Brain pericyte (primary cell): ENCODE measurements at regions not wholly inside any gene's neighbourhood (a gene's known extent, or its start where the extent isn't known, plus 50 kb on each side); places are given as distances from the start of the nearest gene placed in this dataset.
"Not testable (repeated sequence)": the region's sequence is repeated elsewhere in the genome, so short reads cannot be mapped to it uniquely, and the experiment has no call there.

Source experiments
- DNase-seq: peaks from one replicate; pipeline ENCODE4 v3.0.0-alpha.2; 2012; ENCODE audit warnings: low read depth, low spot score

DNA sequence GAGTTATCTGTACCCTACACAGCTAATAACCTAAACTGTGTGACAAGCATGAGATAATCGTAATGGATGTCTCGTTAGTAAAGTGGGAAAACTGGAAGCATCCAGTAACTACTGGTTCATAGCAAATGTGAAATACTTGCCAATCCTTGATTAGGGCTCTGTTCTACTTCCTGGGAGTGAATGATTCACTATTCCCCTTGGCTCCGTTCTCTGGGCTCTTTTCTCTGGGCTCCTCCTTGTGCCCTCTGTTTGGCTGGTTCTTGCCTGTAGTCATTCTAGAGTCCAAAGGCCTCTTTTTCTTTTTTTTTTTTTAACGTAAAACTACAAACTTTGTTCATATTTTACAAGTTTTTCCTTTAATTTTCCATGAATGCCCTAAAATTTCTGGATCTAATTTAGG, 465.8 kb upstream of the PLXNA2 start:
- no peak for DNase-seq

DNA sequence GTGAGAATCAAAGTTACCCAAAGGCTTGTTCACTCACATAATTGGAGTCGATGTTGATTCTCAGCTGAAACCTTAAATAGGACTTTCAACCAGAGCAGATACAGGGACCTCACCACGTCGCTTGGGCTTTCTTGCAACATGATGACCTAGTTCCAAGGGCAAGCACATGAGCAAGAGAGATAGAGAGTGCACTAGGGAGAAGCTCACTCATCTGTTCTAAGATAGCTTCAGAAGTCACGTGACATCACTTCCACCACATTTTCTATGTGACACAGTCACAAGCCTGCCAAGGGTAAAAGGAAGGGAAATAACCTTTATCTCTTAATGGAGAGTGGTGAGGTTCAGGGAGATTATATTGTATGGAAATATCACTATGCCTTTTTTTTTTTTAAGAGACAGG, 470.1 kb upstream of the PLXNA2 start:
- no peak for DNase-seq

DNA sequence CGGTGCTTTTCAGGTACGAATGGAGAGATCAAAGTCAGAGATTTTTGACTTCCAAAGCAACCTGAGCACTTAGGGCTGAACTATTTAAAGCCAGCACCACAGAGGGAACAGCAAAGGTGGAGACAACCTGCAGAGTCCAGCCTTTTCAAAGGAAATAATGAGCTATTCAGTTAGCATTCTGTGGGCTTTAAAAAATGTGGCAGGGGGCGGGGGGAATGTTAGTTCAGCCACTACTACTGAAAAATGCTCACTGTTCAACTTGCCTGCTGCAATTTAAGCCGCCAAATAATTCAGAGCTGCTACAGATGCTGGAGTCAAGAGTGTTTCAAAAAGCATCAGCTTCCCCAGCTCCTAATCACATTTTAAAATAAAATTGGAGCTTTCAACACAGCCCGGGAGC, 473.3 kb upstream of the PLXNA2 start:
- DNase-seq = no peak

DNA sequence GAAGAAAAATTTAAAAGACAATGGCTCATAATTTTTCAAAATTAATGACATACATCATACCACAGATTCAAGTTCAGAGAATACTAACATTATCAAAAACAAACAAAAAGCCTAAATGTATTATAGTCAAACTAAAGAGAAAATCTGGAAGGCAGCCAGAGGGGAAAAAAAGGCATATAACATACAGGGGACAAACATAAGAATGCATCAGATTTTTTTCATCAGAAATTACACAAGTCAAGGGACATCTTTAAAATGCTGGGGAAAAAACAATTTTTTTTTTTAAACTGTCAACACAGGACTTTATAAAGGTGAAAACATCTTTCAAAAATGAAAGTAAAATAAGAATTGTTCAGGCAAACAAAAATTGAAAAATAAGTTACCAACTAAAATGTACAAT, 478.4 kb upstream of the PLXNA2 start:
- DNase-seq = no peak

DNA sequence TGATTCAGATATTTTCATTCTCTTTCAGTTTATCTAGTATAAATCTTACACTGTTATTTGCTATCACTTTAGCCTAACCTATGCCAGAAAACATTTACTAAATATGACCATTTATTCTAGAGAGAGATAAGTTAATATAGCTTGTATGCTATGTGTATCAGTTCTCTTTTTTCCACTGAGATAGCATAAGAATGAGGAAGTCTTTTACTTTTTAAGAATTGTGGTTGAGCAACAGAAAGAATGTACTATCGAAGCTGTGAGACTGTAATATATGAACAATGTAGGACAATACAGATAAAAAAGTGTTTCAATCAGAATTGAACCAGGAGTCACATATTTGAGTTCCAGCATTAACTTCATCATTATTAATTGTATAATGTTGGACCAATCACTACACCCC, 479.9 kb upstream of the PLXNA2 start:
- DNase-seq = no peak

DNA sequence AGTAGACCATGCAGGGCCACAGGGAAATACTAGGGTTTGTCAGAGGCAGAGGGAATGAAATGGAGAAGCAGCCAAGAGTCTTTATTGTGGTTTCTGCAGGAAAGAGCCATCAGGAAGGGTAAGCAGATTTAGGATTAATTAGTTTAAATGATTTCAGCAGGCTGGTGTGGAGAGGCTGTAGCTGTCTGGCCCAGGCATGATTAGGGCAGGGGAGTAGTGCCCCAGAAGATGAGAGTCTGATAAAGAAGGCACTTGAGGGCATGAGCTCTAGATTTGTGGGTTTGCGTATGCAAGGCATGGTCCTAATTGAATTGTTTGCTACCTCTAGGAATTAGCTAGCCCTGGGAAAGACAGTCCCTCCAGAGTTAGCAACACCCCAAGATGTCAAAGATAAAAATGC, 484.6 kb upstream of the PLXNA2 start:
- no peak for DNase-seq

DNA sequence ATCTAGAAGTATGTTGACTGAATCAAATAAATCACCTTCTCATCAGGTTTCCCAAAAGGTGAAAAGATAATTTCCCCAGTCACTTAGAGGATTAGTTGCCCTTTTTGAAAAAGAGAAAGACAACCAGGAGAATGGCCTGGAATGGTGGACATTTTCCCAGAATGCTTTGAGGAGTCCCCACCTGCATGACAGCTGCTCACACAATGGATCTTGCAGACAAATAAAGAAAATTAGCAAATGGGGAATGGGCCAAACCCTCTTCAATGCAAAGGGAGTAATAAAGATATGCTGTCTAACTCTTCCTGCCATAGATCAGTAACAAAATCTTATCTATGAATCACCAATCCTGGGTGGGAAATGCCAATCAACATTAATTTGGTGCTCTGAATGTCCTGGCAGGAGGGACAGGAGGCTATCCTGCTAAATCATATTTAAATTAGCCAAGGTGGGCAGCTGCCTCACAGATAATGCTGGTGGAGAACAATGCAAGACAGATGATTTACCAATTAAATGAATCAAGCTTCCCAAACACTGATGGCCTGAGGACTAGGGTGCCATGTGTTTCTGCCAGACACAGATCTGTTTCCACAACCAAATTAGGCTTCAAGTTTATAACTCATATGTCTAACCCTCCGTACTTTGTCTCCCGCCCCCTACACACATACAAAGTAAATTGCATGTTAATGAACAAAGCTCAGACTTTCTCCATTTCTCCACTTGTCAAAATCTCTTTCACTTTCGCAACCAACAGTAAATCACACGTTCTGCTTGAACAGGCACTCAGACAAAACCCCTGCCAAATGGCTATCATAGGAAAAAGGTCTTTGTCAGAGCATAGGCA, 488.0 kb upstream of the PLXNA2 start:
- DNase-seq = no peak

DNA sequence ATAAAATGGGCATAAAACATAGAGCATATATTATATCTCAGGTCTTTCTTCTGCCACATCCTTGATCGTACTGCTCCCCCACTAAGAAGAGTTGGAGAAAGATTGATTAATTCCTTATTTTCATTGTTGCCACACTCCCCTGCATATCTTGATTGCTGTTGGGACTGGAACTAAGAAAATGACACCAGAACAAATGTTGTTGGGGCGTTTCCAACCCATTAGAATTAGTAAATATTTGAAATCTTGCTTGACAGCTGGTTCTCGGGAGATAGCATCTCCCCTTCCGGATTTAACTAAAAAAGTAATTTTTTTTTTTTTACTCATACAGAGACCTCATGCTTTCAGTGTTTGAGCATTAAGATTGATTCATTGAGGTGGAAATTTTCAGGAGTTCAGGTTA, 493.0 kb upstream of the PLXNA2 start:
- no peak for DNase-seq

DNA sequence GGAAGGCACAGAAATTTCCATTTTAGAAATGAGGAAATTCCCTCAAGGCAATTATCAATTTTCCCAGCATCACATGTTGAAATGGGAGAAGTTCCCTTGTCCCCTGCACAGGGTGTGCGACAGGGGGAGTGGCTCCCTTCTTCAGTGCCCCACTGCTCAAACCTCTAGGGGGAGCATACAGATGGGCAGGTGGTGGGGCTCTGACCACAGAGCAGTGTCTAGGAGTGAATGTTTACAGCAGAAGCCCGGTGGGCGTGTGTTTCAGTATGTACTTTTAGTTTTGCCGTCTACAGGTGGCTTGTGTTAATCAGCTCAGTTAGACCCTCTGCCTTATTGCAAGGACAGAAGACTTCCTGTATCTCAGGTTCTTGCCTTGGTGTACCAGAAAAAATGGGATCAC, 493.7 kb upstream of the PLXNA2 start:
- no peak for DNase-seq

DNA sequence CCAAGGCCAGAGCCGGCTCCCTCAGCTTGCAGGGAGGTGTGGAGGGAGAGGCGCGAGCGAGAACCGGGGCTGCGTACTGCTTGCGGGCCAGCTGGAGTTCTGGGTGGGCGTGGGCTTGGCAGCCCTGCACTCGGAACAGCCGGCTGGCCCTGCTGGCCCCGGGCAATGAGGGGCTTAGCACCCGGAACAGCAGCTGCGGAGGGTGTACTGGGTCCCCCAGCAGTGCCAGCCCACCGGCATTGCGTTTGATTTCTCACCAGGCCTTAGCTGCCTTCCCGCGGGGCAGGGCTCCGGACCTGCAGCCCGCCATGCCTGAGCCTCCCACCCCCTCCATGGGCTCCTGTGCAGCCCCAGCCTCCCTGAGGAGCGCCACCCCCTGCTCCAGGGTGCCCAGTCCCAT, 495.5 kb upstream of the PLXNA2 start:
- DNase-seq = not testable (repeated sequence)

DNA sequence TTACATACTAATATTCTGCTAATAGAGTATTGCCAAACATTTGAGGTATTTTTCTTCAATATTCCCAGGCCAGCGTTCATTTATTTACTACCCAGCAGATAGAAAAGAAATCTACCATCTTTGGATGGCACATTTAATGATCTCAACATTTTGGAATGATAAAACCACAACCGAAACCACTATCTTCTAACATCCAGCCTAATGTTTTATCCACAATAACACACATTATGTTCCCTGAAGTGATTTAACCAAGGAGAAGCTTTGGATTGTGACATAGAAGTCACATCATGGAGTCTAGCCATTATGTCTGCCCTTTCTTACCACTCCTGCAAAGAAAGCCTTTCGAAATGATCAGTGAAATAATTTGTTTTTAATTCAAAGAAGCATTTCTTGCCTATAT, 497.1 kb upstream of the PLXNA2 start:
- no peak for DNase-seq

DNA sequence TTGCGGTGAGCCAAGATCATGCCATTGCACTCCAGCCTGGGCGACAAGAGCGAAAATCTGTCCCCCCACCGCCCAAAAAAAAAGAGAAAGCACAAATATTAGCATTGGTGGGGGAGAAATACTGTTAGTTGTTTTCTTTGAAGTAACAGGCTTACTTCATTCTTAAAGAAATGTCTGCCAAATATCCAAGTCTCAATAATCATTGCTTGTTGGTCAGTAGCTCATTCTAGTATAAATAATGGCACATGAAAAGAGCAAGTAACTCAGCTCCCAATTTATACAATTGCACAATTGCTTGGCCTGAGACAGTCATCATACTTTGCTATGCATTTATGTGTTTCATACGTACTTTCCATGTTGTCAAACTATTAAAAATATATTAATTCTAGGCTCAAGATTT, 499.2 kb upstream of the PLXNA2 start:
- no peak for DNase-seq

DNA sequence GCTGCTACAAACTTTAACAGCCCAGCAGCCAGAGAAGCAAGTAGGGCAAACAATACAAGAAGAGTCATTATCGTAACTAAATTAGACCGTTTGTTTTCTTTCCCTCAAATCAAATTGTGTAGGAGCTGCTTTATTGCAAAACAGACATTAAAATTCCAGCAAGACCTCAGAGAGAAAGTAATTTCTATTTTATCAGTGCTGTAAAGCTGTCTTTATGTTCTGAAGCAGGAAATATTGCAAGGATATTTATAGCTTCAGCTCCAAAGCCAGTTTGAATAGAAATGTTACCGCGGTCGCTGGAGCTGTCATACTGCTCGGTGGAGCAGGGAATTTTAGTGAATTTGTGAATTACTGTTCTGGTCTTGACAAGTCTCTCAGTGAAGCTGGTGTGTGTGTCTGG, 503.8 kb upstream of the PLXNA2 start:
- no peak for DNase-seq

DNA sequence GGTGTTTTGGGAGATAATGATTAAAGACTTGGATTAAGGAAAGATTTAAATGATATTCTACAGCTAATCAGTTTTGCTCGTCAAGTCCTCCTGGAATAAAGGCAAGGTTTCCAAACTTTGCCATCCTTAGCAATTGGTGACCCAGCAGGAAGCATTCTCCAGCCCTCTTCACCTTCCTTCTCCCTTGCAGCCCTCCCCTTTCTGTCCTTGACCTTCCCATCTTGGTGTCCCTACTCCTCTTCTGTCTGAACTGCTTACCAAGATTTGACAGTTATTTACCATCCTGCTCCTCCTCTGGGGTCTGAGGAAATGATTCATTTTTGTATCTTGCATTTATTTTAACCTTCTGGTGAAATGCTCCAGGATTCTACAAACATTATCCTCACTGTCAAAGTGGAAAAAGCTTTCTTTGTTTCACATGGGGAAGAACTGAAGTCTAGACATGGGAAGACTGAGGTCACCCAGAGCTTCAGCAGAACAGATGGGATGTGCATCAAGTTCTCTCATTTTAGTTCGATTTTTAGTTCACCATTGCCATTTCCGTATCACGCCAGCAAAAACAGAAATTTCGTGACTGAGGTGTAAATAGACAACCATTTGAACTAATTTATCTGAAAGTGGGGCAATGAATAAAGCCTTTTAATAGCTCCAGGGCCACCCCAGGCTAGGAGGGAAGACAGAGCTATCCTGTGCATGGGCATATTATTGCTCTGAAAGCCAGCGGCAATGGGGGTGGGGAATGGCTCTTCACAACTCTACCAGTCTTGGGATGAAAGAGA, 504.4 kb upstream of the PLXNA2 start:
- no peak for DNase-seq

DNA sequence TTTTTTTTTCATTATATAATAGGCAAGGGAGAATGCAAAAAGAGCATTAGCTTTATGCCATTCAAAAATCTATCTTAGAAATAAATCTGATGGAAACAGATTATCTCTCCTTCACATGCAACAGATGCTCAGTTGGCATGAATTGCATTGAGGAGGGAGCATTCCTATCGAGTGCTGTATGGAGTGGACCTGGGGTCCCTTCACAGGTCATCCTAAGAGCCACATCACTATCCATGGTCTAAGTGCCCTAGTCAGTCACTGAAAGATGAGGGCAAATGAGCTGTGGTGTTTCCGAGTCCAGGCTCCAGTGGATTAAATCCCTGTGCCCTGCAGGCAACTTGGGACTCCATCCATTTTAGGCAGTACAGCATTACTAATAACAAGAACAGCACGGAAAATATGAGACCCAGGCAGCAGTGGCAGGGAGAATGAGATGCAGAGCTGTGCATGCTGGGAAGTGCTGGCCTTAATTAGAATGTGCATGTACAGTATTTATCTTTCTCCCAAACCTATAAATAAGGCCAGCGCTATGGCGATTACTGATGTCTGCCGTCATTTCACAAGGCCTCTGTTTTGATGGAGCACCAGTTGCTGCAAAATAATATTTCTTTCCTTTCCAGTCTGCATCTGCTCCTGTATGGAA, 512.3 kb upstream of the PLXNA2 start:
- no peak for DNase-seq

DNA sequence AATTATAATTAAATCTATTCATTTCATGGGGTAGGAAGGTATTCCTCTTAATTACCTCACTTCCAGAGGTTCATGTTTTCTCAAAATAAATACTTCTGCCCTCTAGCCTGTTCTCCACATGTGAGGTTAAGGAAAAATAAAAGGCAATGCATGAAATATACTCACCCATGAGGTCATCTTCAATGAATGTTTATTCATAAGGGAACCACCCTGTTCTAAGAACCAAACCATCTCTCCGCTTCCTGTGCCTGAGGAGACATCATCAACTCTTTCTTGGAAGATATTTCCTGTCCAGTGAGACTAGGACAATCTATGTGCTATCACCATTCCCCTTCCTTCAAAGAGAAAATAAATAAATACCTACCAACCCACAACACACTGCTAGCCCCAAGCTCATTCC, 513.7 kb upstream of the PLXNA2 start:
- DNase-seq = no peak

DNA sequence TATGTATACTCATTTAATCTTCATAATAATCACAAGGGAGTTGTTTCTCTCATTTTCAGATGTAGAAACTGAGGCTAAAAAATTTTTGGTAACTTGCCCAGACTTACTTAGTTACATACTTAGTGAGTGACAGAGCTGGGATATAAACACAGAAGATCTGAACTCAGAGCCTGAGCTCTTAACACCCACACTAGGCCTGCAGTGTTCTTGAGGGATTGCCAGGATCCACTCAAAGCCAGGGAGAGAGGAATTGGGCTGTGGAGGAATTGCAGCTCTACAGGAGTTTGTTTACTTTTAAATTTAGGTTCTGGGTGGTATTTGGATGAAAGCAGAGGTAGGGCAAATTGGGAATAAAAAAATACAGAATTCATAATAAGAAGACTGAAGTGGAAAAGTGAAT, 515.1 kb upstream of the PLXNA2 start:
- DNase-seq = no peak

DNA sequence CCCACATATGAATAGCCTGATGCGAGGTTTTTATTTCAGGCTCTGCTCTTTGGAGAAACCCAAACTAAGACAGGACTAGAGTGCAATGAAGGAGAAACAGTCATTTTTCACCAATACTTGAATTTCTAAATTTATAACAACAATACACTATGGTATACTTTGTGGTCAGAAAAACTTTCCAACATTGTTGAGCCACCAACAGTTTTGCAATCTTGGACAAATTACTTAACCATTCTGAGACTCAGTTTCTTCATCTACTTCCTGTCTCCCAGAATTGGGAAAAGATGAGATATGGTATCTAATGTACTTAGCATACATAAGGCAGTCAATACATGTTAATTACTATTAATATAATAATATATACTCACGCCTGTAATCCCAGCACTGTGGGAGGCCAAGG, 519.8 kb upstream of the PLXNA2 start:
- DNase-seq = no peak

DNA sequence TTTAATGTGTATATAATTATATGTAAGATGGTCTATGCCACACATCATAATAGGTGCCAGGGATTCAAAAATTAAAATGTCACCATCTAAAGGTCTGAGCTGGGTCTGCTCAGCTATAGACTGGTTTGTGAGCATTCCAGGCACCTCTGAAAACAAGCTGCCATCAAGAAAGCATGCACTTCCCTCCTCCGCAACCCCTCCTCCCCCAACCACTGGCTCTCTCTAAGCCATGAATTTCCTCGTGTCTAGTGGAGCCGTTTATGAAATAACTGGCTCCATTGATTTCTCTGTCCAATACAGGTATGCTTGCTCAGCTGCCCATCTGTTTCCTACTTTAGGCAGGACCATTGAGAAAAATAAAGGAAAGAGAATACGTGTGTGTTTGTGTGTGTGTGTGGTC, 522.6 kb upstream of the PLXNA2 start:
- no peak for DNase-seq

DNA sequence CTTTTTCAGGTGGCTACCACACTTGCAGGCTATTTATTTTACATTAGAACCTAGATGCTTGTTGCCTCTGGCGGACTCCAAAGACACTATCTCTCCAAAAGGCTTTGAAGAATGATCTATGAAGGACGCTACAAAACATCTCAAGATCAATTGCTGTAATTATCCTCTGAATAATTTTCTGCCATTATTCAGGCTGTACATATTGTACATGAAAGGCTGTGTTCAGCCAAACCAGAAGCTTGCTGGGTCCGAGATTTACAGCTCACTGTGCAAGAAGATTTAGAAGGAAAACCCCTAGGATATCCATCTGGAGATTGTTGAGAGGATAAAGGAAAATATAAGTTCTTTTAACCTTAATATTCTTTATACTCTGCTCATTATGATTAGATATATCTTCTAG, 523.6 kb upstream of the PLXNA2 start:
- no peak for DNase-seq

DNA sequence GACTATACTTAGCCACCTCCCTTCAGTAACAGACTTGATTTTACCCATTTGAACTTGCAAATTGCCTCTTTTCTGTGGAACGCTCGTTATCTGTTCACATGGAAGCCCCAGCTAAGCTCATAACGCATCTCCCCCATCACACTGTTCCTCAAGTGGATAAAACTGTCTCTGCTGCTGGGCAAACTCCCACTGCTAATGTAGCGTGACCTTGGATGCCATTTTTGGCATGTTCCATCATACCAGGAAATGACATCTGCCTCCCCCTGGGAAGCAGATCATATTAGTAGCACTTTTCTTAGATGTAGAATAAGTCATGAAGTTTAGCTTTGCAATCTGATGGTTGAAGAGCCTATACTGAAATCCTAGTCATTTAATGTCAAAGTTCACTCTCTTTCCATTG, 528.7 kb upstream of the PLXNA2 start:
- DNase-seq = no peak

DNA sequence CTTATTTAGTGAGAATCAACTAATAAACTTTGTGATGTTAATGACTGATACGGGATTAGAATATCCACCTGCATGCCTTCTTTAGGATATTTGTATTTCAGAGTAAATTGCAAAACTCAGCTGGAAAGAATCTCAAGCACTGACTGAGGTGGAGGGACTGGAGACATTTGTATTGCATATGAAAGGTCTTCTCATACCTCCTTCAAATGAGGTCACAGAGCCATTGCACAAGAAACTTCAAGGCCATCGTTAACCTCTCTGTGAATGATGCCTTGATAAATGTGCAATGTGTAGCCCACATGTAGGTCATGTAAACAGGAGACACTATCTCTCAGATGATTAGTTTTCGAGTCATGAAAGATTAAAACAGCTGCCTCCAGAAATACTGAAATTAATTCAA, 531.7 kb upstream of the PLXNA2 start:
- no peak for DNase-seq

DNA sequence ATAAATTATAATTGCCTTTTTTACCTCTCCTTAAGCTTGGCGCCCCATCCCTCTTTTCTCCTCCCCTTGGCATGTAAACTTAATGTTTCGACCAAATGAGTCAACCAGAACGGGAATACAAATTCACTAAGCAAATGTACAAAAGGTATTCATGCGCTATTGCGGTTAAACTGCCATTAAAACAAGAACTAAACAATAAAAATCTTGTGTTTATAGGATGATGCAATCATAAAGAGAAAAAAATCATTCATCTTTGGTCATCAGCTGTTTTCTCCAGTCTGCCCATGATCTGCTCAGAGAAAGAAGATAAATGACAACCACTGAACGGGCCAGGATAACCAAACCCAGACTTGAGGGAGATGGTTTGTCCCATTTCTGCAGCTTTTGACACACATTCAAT, 534.2 kb upstream of the PLXNA2 start:
- DNase-seq = no peak
